ENCODE measurements at regions not wholly inside any gene's neighbourhood (a gene's known extent, or its start where the extent isn't known, plus 50 kb on each side); places are given as distances from the start of the nearest gene placed in this dataset.
A peak's percentile ranks its signal among the peaks of the same experiment; 100 is the strongest.

- DNase-seq: no peak
These were observed 51.8 kb upstream of the ANKRD34C start for GRCh38 chr15:79230766-79231165.

GRCh38 chr15:79222808-79223207 lies 59.7 kb upstream of the ANKRD34C start:
- peak in 1 of 2 experiments; percentile 8 for DNase-seq

- no peak for DNase-seq
These were observed 60.8 kb upstream of the ANKRD34C start for GRCh38 chr15:79221696-79222095.

- DNase-seq: no peak
These were observed 63.0 kb upstream of the ANKRD34C start for GRCh38 chr15:79219393-79220056.

- DNase-seq: peak in 1 of 2 experiments; percentile 49
These were observed 63.8 kb upstream of the ANKRD34C start for GRCh38 chr15:79218588-79219200.

GRCh38 chr15:79213650-79214049 lies 68.9 kb upstream of the ANKRD34C start:
- no peak for DNase-seq

GRCh38 chr15:79212589-79213157 lies 69.8 kb upstream of the ANKRD34C start:
- no peak for DNase-seq

- DNase-seq: no peak
These were observed 71.0 kb upstream of the ANKRD34C start for GRCh38 chr15:79211481-79211880.

GRCh38 chr15:79209690-79210089 lies 72.8 kb upstream of the ANKRD34C start:
- no peak for DNase-seq

GRCh38 chr15:79209116-79209515 lies 73.4 kb upstream of the ANKRD34C start:
- no peak for DNase-seq

- peak in 1 of 2 experiments; percentile 20 for DNase-seq
These were observed 74.3 kb upstream of the ANKRD34C start for GRCh38 chr15:79208179-79208578.

- no peak for DNase-seq
These were observed 75.6 kb upstream of the ANKRD34C start for GRCh38 chr15:79206940-79207339.

GRCh38 chr15:79204886-79205675 lies 77.4 kb upstream of the ANKRD34C start:
- no peak for DNase-seq

GRCh38 chr15:79198461-79198860 lies 84.1 kb upstream of the ANKRD34C start:
- DNase-seq: no peak

- DNase-seq: no peak
These were observed 85.2 kb upstream of the ANKRD34C start for GRCh38 chr15:79197285-79197684.

GRCh38 chr15:79195802-79196201 lies 86.7 kb upstream of the ANKRD34C start:
- DNase-seq: no peak

- no peak for DNase-seq
These were observed 87.3 kb upstream of the ANKRD34C start for GRCh38 chr15:79195239-79195638.

- no peak for DNase-seq
These were observed 88.1 kb upstream of the ANKRD34C start for GRCh38 chr15:79194386-79194785.

GRCh38 chr15:79193549-79193948 lies 89.0 kb upstream of the ANKRD34C start:
- DNase-seq: no peak

GRCh38 chr15:79193103-79193502 lies 89.4 kb upstream of the ANKRD34C start:
- peak; percentile 86 to 93 for DNase-seq

GRCh38 chr15:79192462-79193036 lies 90.0 kb upstream of the ANKRD34C start:
- peak; percentile 93 to 98 for DNase-seq

- peak; percentile 87 to 94 for DNase-seq
These were observed 92.4 kb upstream of the ANKRD34C start for GRCh38 chr15:79190093-79190492.

- no peak for DNase-seq
These were observed 95.9 kb upstream of the ANKRD34C start for GRCh38 chr15:79186616-79187015.
